Natural killer cell (primary cell): ENCODE measurements at regions not wholly inside any gene's neighbourhood (a gene's known extent, or its start where the extent isn't known, plus 50 kb on each side); places are given as distances from the start of the nearest gene placed in this dataset.

Experiments used
- ATAC-seq, 3 donors: fragments of 150-1000 bp in 2 of 3; fragments of 200-7000 bp in 1 of 3; cut with Tn5 transposase; 1 replicate in 1 of 3; 2 replicates in 2 of 3; pipeline ENCODE4 v1.10.0; 2021; ENCODE audit warnings: mild to moderate bottlenecking in 2 of 3, moderate library complexity in 2 of 3
- DNase-seq, 2 donors: peaks; one replicate each; pipeline versions ENCODE4 v3.0.0 to v3.0.0-alpha.2; 2013 to 2021; ENCODE audit warnings: mixed read lengths in 1 of 2
- H3K27ac ChIP-seq: one replicate; pipeline ENCODE4 v1.5.1; 2013; ENCODE audit warnings: mild to moderate bottlenecking, low read length
- H3K27me3 ChIP-seq: one replicate; pipeline ENCODE4 v1.6.1; 2013; ENCODE audit warnings: low read length; ENCODE audit not compliant: control insufficient read depth, insufficient read depth
- H3K36me3 ChIP-seq: one replicate; pipeline ENCODE4 v1.6.1; 2013; ENCODE audit warnings: low read length; ENCODE audit not compliant: control insufficient read depth, insufficient read depth
- H3K4me1 ChIP-seq: one replicate; pipeline ENCODE4 v1.6.1; 2013; ENCODE audit warnings: low read length; ENCODE audit not compliant: control insufficient read depth, insufficient read depth
- H3K4me3 ChIP-seq: one replicate; pipeline ENCODE4 v1.5.1; 2013; ENCODE audit warnings: low read length
- H3K9me3 ChIP-seq: one replicate; pipeline ENCODE4 v1.6.1; 2013; ENCODE audit warnings: low read length; ENCODE audit not compliant: control insufficient read depth, insufficient read depth
- H3K27ac Mint-ChIP-seq, 2 donors: one replicate each; pipeline ENCODE4 v1.8.0; 2022; ENCODE audit warnings: mild to moderate bottlenecking in 2 of 2, mixed read lengths in 2 of 2, moderate library complexity in 1 of 2
- H3K27me3 Mint-ChIP-seq, 2 donors: one replicate each; pipeline ENCODE4 v1.8.0; 2022; ENCODE audit warnings: low read depth in 2 of 2, mixed read lengths in 2 of 2
- H3K36me3 Mint-ChIP-seq: one replicate; pipeline ENCODE4 v1.8.0; 2022; ENCODE audit warnings: mixed read lengths
- H3K4me1 Mint-ChIP-seq, 2 donors: one replicate each; pipeline ENCODE4 v1.8.0; 2022; ENCODE audit warnings: mixed read lengths in 2 of 2
- H3K4me3 Mint-ChIP-seq: one replicate; pipeline ENCODE4 v1.8.0; 2022; ENCODE audit warnings: mild to moderate bottlenecking, moderate library complexity, mixed read lengths
- H3K9me3 Mint-ChIP-seq, 2 donors: one replicate each; pipeline ENCODE4 v1.8.0; 2022; ENCODE audit warnings: mixed read lengths in 2 of 2
- WGBS: methylation state at CpG from one replicate; pipeline ENCODE4 v1.1.7; 2013; ENCODE audit warnings: missing lambda C conversion rate; ENCODE audit not compliant: insufficient coverage; 5-methylcytosine and 5-hydroxymethylcytosine counted together
- intact Hi-C: fragments of 100-400 bp; cut with micrococcal nuclease; formaldehyde crosslinking; loops from one replicate; pipeline ENCODE4 v1.14.2; 2022
- TF ChIP-seq, protein P1 (sequence below): fragments of 200-600 bp; IDR thresholded peaks from one replicate; pipeline ENCODE4 v1.8.0; 2022; ENCODE audit warnings: antibody characterized with exemption

DNA sequence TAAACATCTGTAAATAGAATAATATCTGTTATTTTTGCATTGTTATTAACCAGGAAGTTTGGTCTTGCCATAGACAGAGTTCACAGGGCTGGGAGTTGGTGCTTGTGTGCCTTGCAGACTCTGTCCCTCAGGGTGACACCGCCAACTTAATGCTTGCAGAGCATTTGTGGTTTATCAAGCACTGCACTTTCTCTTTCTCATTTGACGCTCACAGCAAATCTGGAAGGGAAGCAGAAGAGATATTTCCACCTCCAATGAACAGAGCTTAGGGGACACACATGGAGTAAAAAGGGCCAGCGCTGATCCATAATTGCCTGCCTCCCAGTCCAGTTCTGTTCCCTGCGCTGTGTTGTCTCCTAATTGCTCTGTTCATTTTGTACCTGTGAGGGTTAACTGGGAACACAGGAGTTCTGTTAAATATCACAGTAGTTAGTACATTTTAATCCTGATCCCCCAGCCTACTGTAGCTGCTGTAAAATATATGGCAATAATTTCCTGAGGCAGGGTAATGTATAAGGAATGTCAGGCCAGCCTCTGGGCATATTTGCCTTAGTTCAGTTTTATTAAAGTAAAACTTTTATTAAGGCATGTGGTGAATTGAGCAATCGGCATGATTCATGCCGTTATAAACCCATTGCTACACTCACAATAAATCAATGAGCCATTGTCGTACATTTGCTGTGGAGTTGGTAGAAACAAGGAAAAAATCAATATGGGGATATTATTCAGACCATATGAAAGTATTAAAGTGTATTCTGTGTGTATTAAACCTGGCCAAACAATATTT, 182.5 kb upstream of the OSR1 start:
- Mint-ChIP-seq H3K4me3 (no peak overlapping the region), H3K27ac (no peak overlapping the region), H3K27me3 (no peaks in the 10 kb centered on the region), H3K9me3 (peaks cover 2 to 5% of the 10 kb centered on the region in 2 donors), H3K4me1 (no peaks in the 10 kb centered on the region), H3K36me3 (no peaks in the 10 kb centered on the region)
- 72% methylated on average over 4 of the region's 7 CpGs for WGBS
- H3K4me1 ChIP-seq = no peaks in the 10 kb centered on the region
- intact Hi-C loops = no loop called here
- no peak for DNase-seq
- no peaks in the 10 kb centered on the region for H3K9me3 ChIP-seq
- H3K27me3 ChIP-seq = no peaks in the 10 kb centered on the region
- no peak overlapping the region for H3K27ac ChIP-seq
- TF ChIP-seq, protein P1, sequence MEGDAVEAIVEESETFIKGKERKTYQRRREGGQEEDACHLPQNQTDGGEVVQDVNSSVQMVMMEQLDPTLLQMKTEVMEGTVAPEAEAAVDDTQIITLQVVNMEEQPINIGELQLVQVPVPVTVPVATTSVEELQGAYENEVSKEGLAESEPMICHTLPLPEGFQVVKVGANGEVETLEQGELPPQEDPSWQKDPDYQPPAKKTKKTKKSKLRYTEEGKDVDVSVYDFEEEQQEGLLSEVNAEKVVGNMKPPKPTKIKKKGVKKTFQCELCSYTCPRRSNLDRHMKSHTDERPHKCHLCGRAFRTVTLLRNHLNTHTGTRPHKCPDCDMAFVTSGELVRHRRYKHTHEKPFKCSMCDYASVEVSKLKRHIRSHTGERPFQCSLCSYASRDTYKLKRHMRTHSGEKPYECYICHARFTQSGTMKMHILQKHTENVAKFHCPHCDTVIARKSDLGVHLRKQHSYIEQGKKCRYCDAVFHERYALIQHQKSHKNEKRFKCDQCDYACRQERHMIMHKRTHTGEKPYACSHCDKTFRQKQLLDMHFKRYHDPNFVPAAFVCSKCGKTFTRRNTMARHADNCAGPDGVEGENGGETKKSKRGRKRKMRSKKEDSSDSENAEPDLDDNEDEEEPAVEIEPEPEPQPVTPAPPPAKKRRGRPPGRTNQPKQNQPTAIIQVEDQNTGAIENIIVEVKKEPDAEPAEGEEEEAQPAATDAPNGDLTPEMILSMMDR = no peak
- ATAC-seq = no peak
- H3K36me3 ChIP-seq = no peaks in the 10 kb centered on the region
- H3K4me3 ChIP-seq = no peak overlapping the region

DNA sequence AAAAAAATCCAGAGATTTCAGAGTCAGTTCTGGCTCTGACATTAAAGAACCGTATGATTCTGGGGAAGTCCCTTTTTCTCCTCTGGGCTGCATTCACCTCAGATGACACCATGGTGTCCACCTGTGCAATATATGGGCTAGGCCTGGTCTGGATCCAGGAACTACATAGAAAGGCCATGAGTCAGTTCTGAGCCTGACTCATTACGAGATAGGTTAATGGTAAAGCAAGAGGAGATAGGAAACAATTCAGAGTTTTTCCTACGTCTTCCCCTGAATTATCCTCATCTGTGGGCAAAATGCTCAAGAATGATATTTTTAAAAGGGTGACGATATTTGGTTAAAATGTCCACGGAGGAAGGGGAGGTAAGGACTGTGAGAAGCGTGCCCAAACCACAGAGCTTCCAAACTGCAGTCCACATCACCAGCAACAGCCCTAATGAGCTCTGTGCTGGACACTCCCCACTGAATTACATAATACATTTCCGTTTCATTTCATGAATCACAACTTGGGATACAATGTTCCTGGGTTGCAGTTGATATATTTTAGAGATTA, 180.1 kb upstream of the OSR1 start:
- Histone ChIP-seq H3K27ac (no peak overlapping the region), H3K4me1 (no peaks in the 10 kb centered on the region), H3K9me3 (no peaks in the 10 kb centered on the region), H3K4me3 (no peak overlapping the region), H3K27me3 (no peaks in the 10 kb centered on the region), H3K36me3 (no peaks in the 10 kb centered on the region)
- Mint-ChIP-seq H3K4me3 (no peak overlapping the region), H3K9me3 (peaks cover 3 to 11% of the 10 kb centered on the region in 2 donors), H3K4me1 (no peaks in the 10 kb centered on the region), H3K27me3 (peaks cover 0 to 2% of the 10 kb centered on the region in 2 donors), H3K36me3 (no peaks in the 10 kb centered on the region), H3K27ac (no peak overlapping the region)
- TF ChIP-seq, protein P1 = no peak
- DNase-seq = no peak
- intact Hi-C loops = no loop called here
- no peak for ATAC-seq
- 89% methylated on average over 3 of the region's 7 CpGs for WGBS

DNA sequence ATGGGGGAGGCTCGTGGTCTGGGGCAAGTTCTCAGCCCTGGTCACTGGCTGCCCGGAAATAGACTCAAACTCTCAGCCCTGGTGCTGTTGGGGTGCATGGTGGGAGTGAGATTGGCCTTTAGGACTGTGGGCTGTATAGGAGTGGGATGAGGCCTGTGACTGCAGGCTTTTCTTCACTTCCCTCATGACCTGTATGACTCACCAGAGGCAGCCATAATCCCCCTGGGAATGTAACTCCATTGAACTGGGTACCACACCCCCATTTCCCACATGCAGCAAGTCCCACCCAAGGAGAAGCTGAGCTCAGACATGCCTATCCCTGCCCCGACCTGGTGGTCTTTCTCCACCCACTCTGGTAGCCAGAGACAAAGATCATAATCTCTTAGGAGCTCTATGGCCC, 177.7 kb upstream of the OSR1 start:
- Histone ChIP-seq H3K4me3 (no peak overlapping the region), H3K36me3 (no peaks in the 10 kb centered on the region), H3K27ac (no peak overlapping the region), H3K4me1 (no peaks in the 10 kb centered on the region), H3K27me3 (peaks cover 3% of the 10 kb centered on the region), H3K9me3 (no peaks in the 10 kb centered on the region)
- H3K27me3 Mint-ChIP-seq = peaks cover 0 to 2% of the 10 kb centered on the region in 2 donors
- TF ChIP-seq, protein P1 = no peak
- intact Hi-C loops = no loop called here
- H3K27ac Mint-ChIP-seq = no peak overlapping the region
- H3K4me1 Mint-ChIP-seq = no peaks in the 10 kb centered on the region
- no peak for ATAC-seq
- no peak overlapping the region for H3K4me3 Mint-ChIP-seq
- DNase-seq = no peak
- H3K9me3 Mint-ChIP-seq = peaks cover 4 to 15% of the 10 kb centered on the region in 2 donors
- no peaks in the 10 kb centered on the region for H3K36me3 Mint-ChIP-seq
- 56% methylated on average over 3 of the region's 3 CpGs for WGBS
